Kidney (tissue), 13 donors: ENCODE measurements at regions not wholly inside any gene's neighbourhood (a gene's known extent, or its start where the extent isn't known, plus 50 kb on each side); places are given as distances from the start of the nearest gene placed in this dataset.

Source experiments
- DNase-seq, 5 donors: peaks; one replicate each; pipeline ENCODE4 v3.0.0-alpha.2; 2013 to 2020
- FAIRE-seq: peaks from 2 replicates; lab custom pipeline; 2012; peaks lifted over from hg19 to GRCh38; lab: Jason Lieb, UNC
- H3K27ac ChIP-seq, 2 donors: one replicate each; pipeline ENCODE4 v1.7.0; 2013; ENCODE audit warnings: low read depth in 2 of 2, low read length in 2 of 2, inconsistent platforms in 1 of 2
- H3K27me3 ChIP-seq: one replicate; pipeline ENCODE4 v1.7.1; 2013; ENCODE audit warnings: low read length, inconsistent platforms; ENCODE audit not compliant: control insufficient read depth, insufficient read depth
- H3K36me3 ChIP-seq, 3 donors: one replicate each; pipeline versions ENCODE4 v1.7.0 to v1.7.1; 2013; ENCODE audit warnings: low read length in 3 of 3, control low read depth in 1 of 3, inconsistent platforms in 1 of 3; ENCODE audit not compliant: insufficient read depth in 3 of 3, control insufficient read depth in 2 of 3
- H3K4me1 ChIP-seq, 3 donors: one replicate each; pipeline versions ENCODE4 v1.7.0 to v1.7.1; 2013; ENCODE audit warnings: low read length in 3 of 3, inconsistent platforms in 1 of 3, low read depth in 1 of 3; ENCODE audit not compliant: control insufficient read depth in 2 of 3, insufficient read depth in 2 of 3
- H3K4me3 ChIP-seq, 3 donors: one replicate each; pipeline versions ENCODE4 v1.7.0 to v1.8.1; 2013; ENCODE audit warnings: low read length in 3 of 3, control low read depth in 1 of 3, inconsistent platforms in 1 of 3
- H3K9ac ChIP-seq, 3 donors: one replicate each; pipeline versions ENCODE4 v1.7.0 to v1.7.1; 2013; ENCODE audit warnings: low read length in 3 of 3, control low read depth in 1 of 3, inconsistent platforms in 1 of 3
- H3K9me3 ChIP-seq, 3 donors: one replicate each; pipeline versions ENCODE4 v1.7.0 to v1.7.1; 2013; ENCODE audit warnings: low read length in 3 of 3, control low read depth in 1 of 3, inconsistent platforms in 1 of 3; ENCODE audit not compliant: control insufficient read depth in 2 of 3, insufficient read depth in 1 of 3
- CTCF ChIP-seq: IDR thresholded peaks from 3 replicates; pipeline ENCODE4 v1.5.1; 2012; ENCODE audit warnings: mild to moderate bottlenecking, moderate library complexity, borderline replicate concordance; ENCODE audit not compliant: insufficient read depth; ENCODE audit errors: extremely low read depth
- intact Hi-C: fragments of 100-400 bp; cut with DNase I; formaldehyde crosslinking; loops from one replicate; pipeline ENCODE4 v1.11.1; 2022
- donor health status: control.
- donor health status: control.
- donor health status: control.
- donor health status: control.
- donor health status: control.
- donor health status: DM: yes; HTN: yes; CAD: no.
- donor health status: Normal renal cell carcinoma (clear cell type).

DNA sequence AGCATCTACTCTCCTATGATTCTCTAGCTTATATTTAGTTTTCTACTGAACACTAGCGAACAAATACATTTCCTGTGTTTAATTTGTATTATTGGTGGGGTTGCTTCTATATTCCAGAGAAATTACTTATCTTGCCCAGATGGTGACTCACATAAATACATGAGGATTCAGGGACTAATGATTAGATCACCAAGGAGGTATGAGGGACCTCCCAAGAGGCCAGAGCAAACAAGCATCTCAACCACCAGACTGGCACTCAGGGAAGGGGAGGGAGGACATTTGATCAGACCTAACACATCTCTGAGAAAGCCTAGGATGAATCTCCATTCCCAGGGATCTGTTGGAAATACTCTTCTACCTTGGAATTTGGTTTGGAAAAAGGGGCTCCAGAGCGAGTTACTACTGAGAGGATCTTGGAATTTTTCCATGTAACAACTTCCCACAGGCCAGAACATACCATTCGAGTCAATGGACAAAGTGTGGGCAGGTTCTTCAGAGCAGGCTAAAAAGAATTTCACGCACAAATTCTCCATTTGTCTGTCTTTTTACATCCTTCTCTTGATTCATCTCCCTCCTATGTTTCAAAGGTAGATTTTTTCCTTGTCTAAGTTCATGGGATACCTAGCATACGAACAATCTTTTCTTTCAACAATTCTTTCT, 262.6 kb upstream of the MYOCD start:
- intact Hi-C loops = no loop called here
- H3K36me3 ChIP-seq = no peaks in the 10 kb centered on the region
- DNase-seq = no peak
- H3K4me3 ChIP-seq = no peak overlapping the region
- FAIRE-seq = no peak
- H3K9me3 ChIP-seq = no peaks in the 10 kb centered on the region
- no peaks in the 10 kb centered on the region for H3K4me1 ChIP-seq
- no peak overlapping the region for H3K9ac ChIP-seq
- H3K27me3 ChIP-seq = no peaks in the 10 kb centered on the region
- TF ChIP-seq CTCF = no peak
- no peak overlapping the region for H3K27ac ChIP-seq

GRCh38 chr17:12403881-12404398, 261.8 kb upstream of the MYOCD start:
- H3K9me3 ChIP-seq = no peaks in the 10 kb centered on the region
- no peak overlapping the region for H3K4me3 ChIP-seq
- H3K9ac ChIP-seq = no peak overlapping the region
- no peaks in the 10 kb centered on the region for H3K4me1 ChIP-seq
- intact Hi-C loops = no loop called here
- no peak overlapping the region for H3K27ac ChIP-seq
- TF ChIP-seq CTCF = no peak
- no peak for DNase-seq
- no peak for FAIRE-seq
- H3K36me3 ChIP-seq = no peaks in the 10 kb centered on the region
- no peaks in the 10 kb centered on the region for H3K27me3 ChIP-seq

DNA sequence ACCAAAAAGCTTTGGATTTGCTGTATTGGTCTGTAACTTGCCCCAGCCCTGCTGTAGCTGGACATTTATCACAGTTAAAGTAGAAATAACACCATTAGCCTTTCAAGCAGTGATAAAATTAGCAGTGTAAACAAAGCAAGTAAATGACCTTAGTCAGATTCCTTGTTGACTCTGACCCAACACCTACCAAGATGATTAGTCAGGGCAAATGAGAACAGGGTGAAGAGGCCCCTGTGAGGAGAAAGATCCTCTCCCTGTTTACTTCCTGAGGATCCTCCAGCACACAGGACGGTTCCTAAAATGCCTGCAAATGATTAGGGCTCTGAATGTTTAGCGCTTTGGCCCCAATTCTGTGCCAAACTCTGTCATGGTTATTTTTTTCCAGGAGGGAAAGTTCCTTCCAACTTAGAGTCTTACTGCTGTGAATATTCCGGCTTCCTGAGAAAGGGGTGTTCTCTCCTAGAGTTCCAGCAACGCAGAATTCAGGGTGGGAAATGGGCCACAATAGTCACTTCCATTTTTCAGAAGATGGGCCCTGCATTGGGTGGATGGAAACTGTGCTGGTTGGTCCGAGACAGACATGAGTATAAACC, 259.0 kb upstream of the MYOCD start:
- no peak overlapping the region for H3K9ac ChIP-seq
- no peak overlapping the region for H3K27ac ChIP-seq
- no peak for TF ChIP-seq CTCF
- DNase-seq (no peak), FAIRE-seq (no peak)
- no peaks in the 10 kb centered on the region for H3K9me3 ChIP-seq
- no peaks in the 10 kb centered on the region for H3K4me1 ChIP-seq
- H3K36me3 ChIP-seq = no peaks in the 10 kb centered on the region
- no peaks in the 10 kb centered on the region for H3K27me3 ChIP-seq
- intact Hi-C loops = no loop called here
- H3K4me3 ChIP-seq = no peak overlapping the region
